Fibroblast of lung (primary cell): ENCODE measurements at regions not wholly inside any gene's neighbourhood (a gene's known extent, or its start where the extent isn't known, plus 50 kb on each side); places are given as distances from the start of the nearest gene placed in this dataset.
"Not testable (repeated sequence)": the region's sequence is repeated elsewhere in the genome, so short reads cannot be mapped to it uniquely, and the experiment has no call there.

ENCODE experiments used
- DNase-seq, 2 donors: peaks; one replicate each; pipeline versions ENCODE4 v3.0.0 to v3.0.0-alpha.2; 2010; ENCODE audit warnings: low read depth in 2 of 2
- H2AFZ ChIP-seq: 2 replicates; pipeline ENCODE4 v1.5.1; 2012; ENCODE audit warnings: low read length, control low read depth, inconsistent platforms
- H3K27ac ChIP-seq: 2 replicates; pipeline ENCODE4 v1.5.1; 2011; ENCODE audit warnings: low read length, control low read depth; ENCODE audit not compliant: insufficient read depth
- H3K27me3 ChIP-seq: 2 replicates; pipeline ENCODE4 v1.5.1; 2011; ENCODE audit warnings: mild to moderate bottlenecking, low read length; ENCODE audit not compliant: control insufficient read depth, insufficient read depth
- H3K36me3 ChIP-seq: 2 replicates; pipeline ENCODE4 v1.5.1; 2011; ENCODE audit warnings: low read length; ENCODE audit not compliant: control insufficient read depth, insufficient read depth
- H3K4me1 ChIP-seq: 2 replicates; pipeline ENCODE4 v1.5.1; 2011; ENCODE audit warnings: low read length; ENCODE audit not compliant: control insufficient read depth, insufficient read depth; ENCODE audit errors: extremely low read depth
- H3K4me2 ChIP-seq: 2 replicates; pipeline ENCODE4 v1.5.1; 2011; ENCODE audit warnings: low read length, control low read depth; ENCODE audit not compliant: insufficient read depth; ENCODE audit errors: extremely low read depth
- H3K4me3 ChIP-seq, 4 experiments: fragments of 200-600 bp in 1 of 4; sonication (generic) in 1 of 4; replicated peaks in 1 of 4; 2 replicates each; pipeline ENCODE4 v1.5.1; 2011 to 2016; ENCODE audit warnings: low read length in 4 of 4, low read depth in 3 of 4, mild to moderate bottlenecking in 3 of 4, control low read depth in 2 of 4, inconsistent platforms in 1 of 4, mixed read lengths in 1 of 4; ENCODE audit not compliant: insufficient read depth in 1 of 4; ENCODE audit errors: control extremely low read depth in 1 of 4
- H3K79me2 ChIP-seq: 2 replicates; pipeline ENCODE4 v1.5.1; 2012; ENCODE audit warnings: mild to moderate bottlenecking, low read length, inconsistent platforms; ENCODE audit not compliant: control insufficient read depth, insufficient read depth
- H3K9ac ChIP-seq: 2 replicates; pipeline ENCODE4 v1.5.1; 2011; ENCODE audit warnings: mild to moderate bottlenecking, low read length, control low read depth; ENCODE audit not compliant: insufficient read depth
- H3K9me3 ChIP-seq: 2 replicates; pipeline ENCODE4 v1.5.1; 2012; ENCODE audit warnings: low read depth, low read length; ENCODE audit not compliant: control insufficient read depth, insufficient read depth
- H4K20me1 ChIP-seq: 2 replicates; pipeline ENCODE4 v1.5.1; 2011; ENCODE audit warnings: low read length; ENCODE audit not compliant: control insufficient read depth, insufficient read depth; ENCODE audit errors: extremely low read depth
- CTCF ChIP-seq, 2 donors: IDR thresholded peaks in 1 of 2; conservative IDR thresholded peaks in 1 of 2; 1 replicate in 1 of 2; 2 replicates in 1 of 2; pipeline ENCODE4 v1.5.1; 2011 to 2012; ENCODE audit warnings: low read length in 2 of 2, control low read depth in 1 of 2, inconsistent platforms in 1 of 2, low read depth in 1 of 2, mild to moderate bottlenecking in 1 of 2
- EZH2 ChIP-seq: IDR thresholded peaks from 2 replicates; pipeline ENCODE4 v1.5.1; 2012; ENCODE audit warnings: low read length, control low read depth, mild to moderate bottlenecking; ENCODE audit errors: missing control alignments

GRCh38 chr6:145096846-145097245 is 638.5 kb downstream of the EPM2A start:
- no peaks in the 10 kb centered on the region for H4K20me1 ChIP-seq
- H3K27me3 ChIP-seq: no peaks in the 10 kb centered on the region
- no peak for DNase-seq
- no peak overlapping the region for H3K4me3 ChIP-seq
- H3K4me2 ChIP-seq: no peak overlapping the region
- H3K79me2 ChIP-seq: no peaks in the 10 kb centered on the region
- TF ChIP-seq CTCF (conservative IDR thresholded peaks at IDR 0.05 in 1 of 2, IDR thresholded peaks at IDR 0.05 in 1 of 2; ENCODE audit: low read depth in 1 of 2, low read length in 2 of 2) (no peak), EZH2 (no peak)
- H3K9ac ChIP-seq: no peak overlapping the region
- H3K27ac ChIP-seq: no peak overlapping the region
- H3K36me3 ChIP-seq: no peaks in the 10 kb centered on the region
- no peaks in the 10 kb centered on the region for H3K4me1 ChIP-seq
- no peaks in the 10 kb centered on the region for H3K9me3 ChIP-seq
- no peak overlapping the region for H2AFZ ChIP-seq

GRCh38 chr6:145098127-145098526 is 637.2 kb downstream of the EPM2A start:
- H3K4me3 ChIP-seq, H3K9ac ChIP-seq, H3K4me2 ChIP-seq, H3K27me3 ChIP-seq, H2AFZ ChIP-seq, H3K4me1 ChIP-seq, DNase-seq, H4K20me1 ChIP-seq, H3K27ac ChIP-seq, H3K9me3 ChIP-seq, H3K79me2 ChIP-seq, H3K36me3 ChIP-seq: not testable (repeated sequence)

GRCh38 chr6:145099713-145100112 is 635.6 kb downstream of the EPM2A start:
- no peak for DNase-seq
- Histone ChIP-seq H3K79me2 (no peaks in the 10 kb centered on the region), H3K4me1 (no peaks in the 10 kb centered on the region), H3K9ac (no peak overlapping the region), H3K27ac (no peak overlapping the region), H2AFZ (no peak overlapping the region), H3K9me3 (no peaks in the 10 kb centered on the region), H3K4me2 (no peak overlapping the region), H3K4me3 (no peak overlapping the region), H3K27me3 (no peaks in the 10 kb centered on the region), H4K20me1 (no peaks in the 10 kb centered on the region), H3K36me3 (no peaks in the 10 kb centered on the region)
- TF ChIP-seq EZH2 (no peak), CTCF (conservative IDR thresholded peaks at IDR 0.05 in 1 of 2, IDR thresholded peaks at IDR 0.05 in 1 of 2; ENCODE audit: low read depth in 1 of 2, low read length in 2 of 2) (no peak)

GRCh38 chr6:145110109-145110508 is 625.2 kb downstream of the EPM2A start:
- Histone ChIP-seq H4K20me1 (no peaks in the 10 kb centered on the region), H2AFZ (no peak overlapping the region), H3K79me2 (no peaks in the 10 kb centered on the region), H3K27me3 (no peaks in the 10 kb centered on the region), H3K4me2 (no peak overlapping the region), H3K4me1 (no peaks in the 10 kb centered on the region), H3K9ac (no peak overlapping the region), H3K36me3 (no peaks in the 10 kb centered on the region), H3K27ac (no peak overlapping the region), H3K4me3 (no peak overlapping the region), H3K9me3 (no peaks in the 10 kb centered on the region)
- DNase-seq: no peak
- TF ChIP-seq EZH2: no peak
- no peak for TF ChIP-seq CTCF (conservative IDR thresholded peaks at IDR 0.05 in 1 of 2, IDR thresholded peaks at IDR 0.05 in 1 of 2; ENCODE audit: low read depth in 1 of 2, low read length in 2 of 2)

- H4K20me1 ChIP-seq, H3K79me2 ChIP-seq, H3K4me2 ChIP-seq: not testable (repeated sequence)
Observed at GRCh38 chr6:145111407-145111806, 623.9 kb downstream of the EPM2A start.

More at GRCh38 chr6:145111407-145111806, 623.9 kb downstream of the EPM2A start:
- DNase-seq, H3K27me3 ChIP-seq, H3K4me1 ChIP-seq, H2AFZ ChIP-seq, H3K36me3 ChIP-seq, H3K4me3 ChIP-seq, H3K9ac ChIP-seq, H3K27ac ChIP-seq, H3K9me3 ChIP-seq: not testable (repeated sequence)
